GM23338 (cell line): ENCODE measurements at regions not wholly inside any gene's neighbourhood (a gene's known extent, or its start where the extent isn't known, plus 50 kb on each side); places are given as distances from the start of the nearest gene placed in this dataset.
"Not testable (repeated sequence)": the region's sequence is repeated elsewhere in the genome, so short reads cannot be mapped to it uniquely, and the experiment has no call there.

Source experiments
- CREB1 ChIP-seq: fragments of 250-450 bp; sonication (Bioruptor Pico); IDR thresholded peaks from 2 replicates; pipeline ENCODE4 v1.5.0; 2020; ENCODE audit warnings: low read depth, mild to moderate bottlenecking, moderate library complexity
- ETS1 ChIP-seq: IDR thresholded peaks from 2 replicates; pipeline ENCODE4 v1.6.1; 2016; ENCODE audit warnings: antibody characterized with exemption
- EZH2 ChIP-seq: fragments of 200-600 bp; sonication (generic); IDR thresholded peaks from one replicate; pipeline ENCODE4 v1.8.0; 2017; ENCODE audit warnings: antibody characterized with exemption, mild to moderate bottlenecking, low read depth; ENCODE audit not compliant: unreplicated experiment
- EZH2phosphoT487 ChIP-seq: fragments of 200-600 bp; sonication (generic); IDR thresholded peaks from one replicate; pipeline ENCODE4 v1.8.1; 2018; ENCODE audit warnings: antibody characterized with exemption; ENCODE audit not compliant: unreplicated experiment
- JUNB ChIP-seq: IDR thresholded peaks from one replicate; pipeline ENCODE4 v1.6.1; 2016; ENCODE audit warnings: antibody characterized with exemption; ENCODE audit not compliant: unreplicated experiment
- NANOG ChIP-seq: IDR thresholded peaks from 2 replicates; pipeline ENCODE4 v1.6.1; 2016; ENCODE audit warnings: antibody characterized with exemption, borderline replicate concordance
- POLR2AphosphoS5 ChIP-seq: IDR thresholded peaks from 2 replicates; pipeline ENCODE4 v1.6.1; 2016; ENCODE audit warnings: antibody characterized with exemption, low read depth
- ZNF114 ChIP-seq: fragments of 250-450 bp; sonication (Bioruptor Pico); IDR thresholded peaks from 2 replicates; pipeline ENCODE4 v1.5.0; 2020; ENCODE audit warnings: mild to moderate bottlenecking, moderate library complexity
- ZNF331 ChIP-seq: fragments of 250-450 bp; sonication (Bioruptor Pico); IDR thresholded peaks from 2 replicates; pipeline ENCODE4 v1.5.0; 2020; ENCODE audit warnings: low read depth, mild to moderate bottlenecking, moderate library complexity
- TF ChIP-seq, protein P1 (sequence below), 2 experiments: fragments of 200-600 bp in 1 of 2; sonication (generic) in 1 of 2; conservative IDR thresholded peaks; 2 replicates each; pipeline versions ENCODE4 v1.5.1 to v1.6.1; 2016 to 2017; ENCODE audit warnings: antibody characterized with exemption in 2 of 2, low read depth in 2 of 2, mild to moderate bottlenecking in 2 of 2, moderate library complexity in 1 of 2
- TF ChIP-seq, protein P2 (sequence below): IDR thresholded peaks from one replicate; pipeline ENCODE4 v1.6.1; 2018; ENCODE audit warnings: antibody characterized with exemption; ENCODE audit not compliant: unreplicated experiment

DNA sequence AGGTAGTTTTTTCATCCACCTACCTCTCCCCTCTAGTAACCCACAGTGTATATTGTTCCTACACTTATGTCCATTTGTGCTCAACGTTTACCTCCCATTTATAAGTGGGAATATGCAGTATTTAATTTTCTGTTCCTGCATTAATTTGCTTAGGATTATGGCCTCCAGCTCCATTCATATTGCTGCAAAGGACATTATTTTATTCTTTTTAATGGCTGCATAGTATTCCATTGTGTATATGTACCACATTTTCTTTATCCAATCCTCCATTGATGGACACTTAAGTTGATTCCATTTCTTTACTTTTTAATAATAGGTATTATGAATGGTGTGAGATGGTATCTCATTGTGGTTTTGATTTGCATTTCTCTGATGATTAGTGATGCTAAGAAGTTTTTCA is 76.1 kb upstream of the GABRE start:
- not testable (repeated sequence) for TF ChIP-seq POLR2AphosphoS5; EZH2; NANOG; EZH2phosphoT487; CREB1 (CRISPR knock-in tag); ZNF114; ZNF331 (CRISPR knock-in tag); JUNB; ETS1
- TF ChIP-seq, protein P1, sequence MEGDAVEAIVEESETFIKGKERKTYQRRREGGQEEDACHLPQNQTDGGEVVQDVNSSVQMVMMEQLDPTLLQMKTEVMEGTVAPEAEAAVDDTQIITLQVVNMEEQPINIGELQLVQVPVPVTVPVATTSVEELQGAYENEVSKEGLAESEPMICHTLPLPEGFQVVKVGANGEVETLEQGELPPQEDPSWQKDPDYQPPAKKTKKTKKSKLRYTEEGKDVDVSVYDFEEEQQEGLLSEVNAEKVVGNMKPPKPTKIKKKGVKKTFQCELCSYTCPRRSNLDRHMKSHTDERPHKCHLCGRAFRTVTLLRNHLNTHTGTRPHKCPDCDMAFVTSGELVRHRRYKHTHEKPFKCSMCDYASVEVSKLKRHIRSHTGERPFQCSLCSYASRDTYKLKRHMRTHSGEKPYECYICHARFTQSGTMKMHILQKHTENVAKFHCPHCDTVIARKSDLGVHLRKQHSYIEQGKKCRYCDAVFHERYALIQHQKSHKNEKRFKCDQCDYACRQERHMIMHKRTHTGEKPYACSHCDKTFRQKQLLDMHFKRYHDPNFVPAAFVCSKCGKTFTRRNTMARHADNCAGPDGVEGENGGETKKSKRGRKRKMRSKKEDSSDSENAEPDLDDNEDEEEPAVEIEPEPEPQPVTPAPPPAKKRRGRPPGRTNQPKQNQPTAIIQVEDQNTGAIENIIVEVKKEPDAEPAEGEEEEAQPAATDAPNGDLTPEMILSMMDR (conservative IDR thresholded peaks at IDR 0.05; ENCODE audit: low read depth in 2 of 2) = not testable (repeated sequence)
- TF ChIP-seq, protein P2, sequence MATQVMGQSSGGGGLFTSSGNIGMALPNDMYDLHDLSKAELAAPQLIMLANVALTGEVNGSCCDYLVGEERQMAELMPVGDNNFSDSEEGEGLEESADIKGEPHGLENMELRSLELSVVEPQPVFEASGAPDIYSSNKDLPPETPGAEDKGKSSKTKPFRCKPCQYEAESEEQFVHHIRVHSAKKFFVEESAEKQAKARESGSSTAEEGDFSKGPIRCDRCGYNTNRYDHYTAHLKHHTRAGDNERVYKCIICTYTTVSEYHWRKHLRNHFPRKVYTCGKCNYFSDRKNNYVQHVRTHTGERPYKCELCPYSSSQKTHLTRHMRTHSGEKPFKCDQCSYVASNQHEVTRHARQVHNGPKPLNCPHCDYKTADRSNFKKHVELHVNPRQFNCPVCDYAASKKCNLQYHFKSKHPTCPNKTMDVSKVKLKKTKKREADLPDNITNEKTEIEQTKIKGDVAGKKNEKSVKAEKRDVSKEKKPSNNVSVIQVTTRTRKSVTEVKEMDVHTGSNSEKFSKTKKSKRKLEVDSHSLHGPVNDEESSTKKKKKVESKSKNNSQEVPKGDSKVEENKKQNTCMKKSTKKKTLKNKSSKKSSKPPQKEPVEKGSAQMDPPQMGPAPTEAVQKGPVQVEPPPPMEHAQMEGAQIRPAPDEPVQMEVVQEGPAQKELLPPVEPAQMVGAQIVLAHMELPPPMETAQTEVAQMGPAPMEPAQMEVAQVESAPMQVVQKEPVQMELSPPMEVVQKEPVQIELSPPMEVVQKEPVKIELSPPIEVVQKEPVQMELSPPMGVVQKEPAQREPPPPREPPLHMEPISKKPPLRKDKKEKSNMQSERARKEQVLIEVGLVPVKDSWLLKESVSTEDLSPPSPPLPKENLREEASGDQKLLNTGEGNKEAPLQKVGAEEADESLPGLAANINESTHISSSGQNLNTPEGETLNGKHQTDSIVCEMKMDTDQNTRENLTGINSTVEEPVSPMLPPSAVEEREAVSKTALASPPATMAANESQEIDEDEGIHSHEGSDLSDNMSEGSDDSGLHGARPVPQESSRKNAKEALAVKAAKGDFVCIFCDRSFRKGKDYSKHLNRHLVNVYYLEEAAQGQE = not testable (repeated sequence)
